ENCODE measurements at regions not wholly inside any gene's neighbourhood (a gene's known extent, or its start where the extent isn't known, plus 50 kb on each side); places are given as distances from the start of the nearest gene placed in this dataset.

DNA sequence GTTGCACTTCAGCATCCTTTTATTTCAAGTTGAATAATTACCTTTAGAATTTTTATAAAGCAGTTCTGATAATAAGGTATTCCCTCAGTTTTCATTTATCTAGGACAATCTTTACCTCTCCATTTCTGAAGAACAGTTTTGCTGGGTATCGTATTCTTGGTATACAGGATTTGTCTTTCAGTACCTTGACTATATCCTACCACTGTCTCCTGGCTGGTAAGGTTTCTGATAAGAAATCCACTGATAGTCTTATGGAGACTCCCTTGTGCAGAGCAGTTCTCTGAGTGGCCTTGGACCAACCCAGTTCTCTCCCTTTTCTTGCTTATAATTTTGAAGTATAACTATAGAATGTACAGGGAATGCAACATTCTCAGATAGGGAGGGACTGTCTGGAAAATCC lies 51.3 kb upstream of the SAMD3 start:
- CTCF ChIA-PET = no interaction called here

More for the DNA sequence above, 51.3 kb upstream of the SAMD3 start:
- H4K20me1 ChIP-seq (ENCODE audit: low read length) = no peaks in the 10 kb centered on the region
- H3K9me2 ChIP-seq (replicated peaks; ENCODE audit: low read length) = no peaks in the 10 kb centered on the region
- no peaks in the 10 kb centered on the region for H3K79me2 ChIP-seq (ENCODE audit: low read length)
- no peak overlapping the region for H3K4me3 ChIP-seq (ENCODE audit: low read length)
- intact Hi-C loops (cut with micrococcal nuclease) = no loop called here
- H3K36me3 ChIP-seq (ENCODE audit: low read depth, low read length) = no peaks in the 10 kb centered on the region
- H3K27ac ChIP-seq (ENCODE audit: low read length) = no peak overlapping the region
- DNase-seq (no peak), ATAC-seq (no peak)
- BruUV-seq (replicated peaks) = no TSS peak
- no peaks in the 10 kb centered on the region for H3K27me3 ChIP-seq (ENCODE audit: low read length)
- H3K4me1 ChIP-seq (ENCODE audit: insufficient read depth, low read length) = no peaks in the 10 kb centered on the region
- peaks cover 17% of the 10 kb centered on the region for H3K9me3 ChIP-seq (ENCODE audit: low read length)
- no peak for TF ChIP-seq EZH2 (IDR thresholded peaks at IDR 0.05; ENCODE audit: low read length, unreplicated experiment)
- no peak overlapping the region for H2AFZ ChIP-seq (ENCODE audit: low read length)
- H3K4me2 ChIP-seq (ENCODE audit: low read length) = no peak overlapping the region
- H3F3A ChIP-seq (ENCODE audit: low read length, unreplicated experiment) = no peaks in the 10 kb centered on the region
- POLR2A ChIA-PET (ENCODE audit: unreplicated experiment) = no interaction called here
- H3K9ac ChIP-seq (ENCODE audit: low read length) = no peak overlapping the region

All from PC-3 (cell line).